ENCODE measurements at regions not wholly inside any gene's neighbourhood (a gene's known extent, or its start where the extent isn't known, plus 50 kb on each side); places are given as distances from the start of the nearest gene placed in this dataset.

GRCh38 chr5:65068410-65068809 lies 299.7 kb downstream of the CWC27 start:
- DNase-seq = no peak

GRCh38 chr5:65070026-65070425 lies 301.3 kb downstream of the CWC27 start:
- DNase-seq = no peak

GRCh38 chr5:65072850-65073249 lies 304.1 kb downstream of the CWC27 start:
- DNase-seq = no peak

DNA sequence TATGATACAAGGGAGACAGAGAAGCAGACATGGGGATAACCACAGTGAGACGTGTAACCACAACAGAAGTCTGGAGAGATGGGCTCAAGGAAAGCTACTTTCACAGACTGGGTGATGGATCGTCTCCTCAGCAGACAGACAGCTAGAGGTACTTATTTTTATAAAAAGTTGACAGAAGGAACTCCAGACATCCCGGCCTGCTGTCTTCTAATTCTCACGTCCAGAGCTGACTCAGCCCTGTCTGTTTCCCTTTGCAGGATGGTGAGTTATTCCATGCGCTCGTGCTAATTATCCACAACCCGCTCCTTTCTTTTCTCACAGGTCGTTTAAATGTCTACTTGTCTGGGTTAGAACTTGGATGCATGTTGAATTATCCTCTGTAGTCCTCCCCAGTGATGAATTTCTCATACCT lies 304.5 kb downstream of the CWC27 start:
- no peak for DNase-seq

- no peak for DNase-seq
These were observed 307.0 kb downstream of the CWC27 start for GRCh38 chr5:65075623-65076250.

GRCh38 chr5:65076251-65076869 lies 307.6 kb downstream of the CWC27 start:
- peak; percentile 62 for DNase-seq

GRCh38 chr5:65077653-65078052 lies 308.9 kb downstream of the CWC27 start:
- no peak for DNase-seq

DNA sequence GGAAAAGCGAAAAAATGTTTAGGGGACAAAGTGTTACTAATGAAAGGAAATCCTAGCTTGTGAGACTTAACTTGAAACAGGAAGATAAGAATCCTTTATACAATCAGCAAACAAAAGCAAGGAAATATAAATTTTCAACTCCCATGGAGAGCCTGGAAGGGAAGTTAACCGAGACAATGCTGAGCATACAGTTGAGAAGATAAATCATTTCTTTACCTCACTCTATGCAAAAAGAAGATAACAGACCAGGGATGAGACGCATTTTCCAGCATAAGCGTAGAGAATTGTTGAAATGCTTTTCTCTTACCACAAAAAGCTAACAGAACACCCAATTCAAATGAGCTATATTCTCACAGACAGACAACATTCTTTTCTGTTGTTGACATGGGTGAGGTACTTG lies 309.6 kb downstream of the CWC27 start:
- no peak for DNase-seq

- no peak for DNase-seq
These were observed 312.3 kb downstream of the CWC27 start for GRCh38 chr5:65081071-65081470.

DNA sequence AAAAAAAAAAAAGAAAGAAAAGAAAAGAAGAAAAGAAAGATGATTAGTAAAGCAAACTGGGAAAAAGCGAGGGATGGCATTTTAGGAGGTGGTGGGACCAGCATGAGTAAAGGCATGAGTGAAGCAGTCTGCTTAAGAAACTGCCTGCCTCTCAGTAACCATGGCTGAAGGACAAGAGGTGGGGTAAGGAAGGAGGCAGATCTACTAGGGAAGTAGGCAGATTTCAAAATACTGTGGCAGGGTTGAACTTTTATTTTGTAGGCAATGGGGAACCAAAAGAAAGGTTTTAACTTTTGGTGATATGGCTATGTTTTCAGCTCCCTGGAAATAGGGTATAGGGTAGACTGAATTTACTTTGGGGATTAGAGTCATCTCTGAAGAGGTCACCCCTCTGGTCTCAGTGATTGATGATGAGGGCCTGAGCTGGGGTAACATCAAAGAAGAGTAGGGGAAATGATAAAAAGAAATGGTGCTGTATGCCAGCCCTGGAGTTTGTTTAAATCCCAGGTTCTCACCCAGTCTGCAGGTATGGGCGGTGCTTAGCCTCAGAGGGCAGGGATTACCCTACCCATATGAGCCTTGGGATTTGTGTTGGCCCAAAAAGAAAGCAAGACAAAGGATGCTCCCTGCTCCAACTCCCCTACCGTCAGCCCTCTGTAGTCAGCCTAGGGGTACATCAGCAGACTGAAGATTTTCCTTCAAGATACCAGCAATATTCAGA lies 316.2 kb downstream of the CWC27 start:
- no peak for DNase-seq

- DNase-seq = no peak
These were observed 316.8 kb downstream of the CWC27 start for GRCh38 chr5:65085516-65085850.

- no peak for DNase-seq
These were observed 317.6 kb downstream of the CWC27 start for GRCh38 chr5:65086234-65086890.

DNA sequence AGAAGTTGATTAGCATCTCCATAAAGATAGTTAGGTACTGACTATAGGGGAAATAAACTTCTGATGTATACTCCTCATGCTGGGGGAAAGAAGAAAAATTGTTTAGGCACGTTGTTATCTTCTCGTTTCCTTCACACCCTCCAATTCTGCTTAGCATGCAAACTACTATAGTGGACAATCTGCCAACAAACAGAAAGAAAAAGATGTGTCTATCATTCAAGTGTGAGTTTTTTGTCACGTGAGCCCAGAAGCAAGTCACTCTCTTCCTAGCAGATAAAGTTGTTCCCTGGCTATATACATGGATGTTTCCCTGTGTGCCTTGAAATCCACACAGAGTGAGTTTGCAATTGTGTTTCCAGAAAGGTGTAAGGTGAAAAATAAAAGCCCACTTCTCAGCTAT lies 318.4 kb downstream of the CWC27 start:
- no peak for DNase-seq

GRCh38 chr5:65094279-65094678 lies 325.5 kb downstream of the CWC27 start:
- no peak for DNase-seq

DNA sequence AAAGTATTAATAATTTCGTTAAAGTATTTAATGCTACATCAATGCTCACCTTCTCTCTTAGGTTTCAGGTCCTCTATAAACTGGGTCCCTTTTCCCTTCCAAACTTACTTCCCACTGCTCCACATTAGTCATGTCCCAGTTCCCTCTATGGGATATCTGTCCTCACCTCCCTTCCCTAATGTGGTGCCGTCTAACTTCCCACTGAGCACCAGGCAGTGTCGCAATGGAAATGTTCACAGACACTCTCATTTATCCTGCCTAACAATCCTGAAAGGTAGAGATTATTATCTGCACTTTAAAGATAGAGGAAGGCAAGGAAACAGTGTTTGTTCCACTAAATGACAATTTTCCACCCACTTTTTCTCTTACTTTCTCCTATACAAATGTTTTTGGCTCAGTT lies 329.7 kb downstream of the CWC27 start:
- no peak for DNase-seq
